ENCODE measurements at regions not wholly inside any gene's neighbourhood (a gene's known extent, or its start where the extent isn't known, plus 50 kb on each side); places are given as distances from the start of the nearest gene placed in this dataset.

- DNase-seq (ENCODE audit: low spot score), result no peak
Measured at GRCh38 chr5:117805058-117805457, 1183.3 kb downstream of the DTWD2 start.

- peak; percentile 27 for DNase-seq (ENCODE audit: low spot score)
Measured at GRCh38 chr5:117803533-117803932, 1184.8 kb downstream of the DTWD2 start.

GRCh38 chr5:117801583-117801982 is 1186.8 kb downstream of the DTWD2 start:
- no peak for DNase-seq (ENCODE audit: low spot score)

- no peak for DNase-seq (ENCODE audit: low spot score)
Measured at GRCh38 chr5:117800261-117800660, 1188.1 kb downstream of the DTWD2 start.

GRCh38 chr5:117794847-117795246 is 1193.5 kb downstream of the DTWD2 start:
- no peak for DNase-seq (ENCODE audit: low spot score)

- no peak for DNase-seq (ENCODE audit: low spot score)
Measured at GRCh38 chr5:117793963-117794362, 1194.4 kb downstream of the DTWD2 start.

GRCh38 chr5:117792476-117792875 is 1195.9 kb downstream of the DTWD2 start:
- no peak for DNase-seq (ENCODE audit: low spot score)

- no peak for DNase-seq (ENCODE audit: low spot score)
Measured at GRCh38 chr5:117788596-117788995, 1199.8 kb downstream of the DTWD2 start.

- DNase-seq (ENCODE audit: low spot score), result no peak
Measured at GRCh38 chr5:117779171-117779570, 1204.5 kb upstream of the SEMA6A start.

GRCh38 chr5:117776977-117777376 is 1202.4 kb upstream of the SEMA6A start:
- DNase-seq (ENCODE audit: low spot score), result no peak

GRCh38 chr5:117769877-117770276 is 1195.3 kb upstream of the SEMA6A start:
- DNase-seq (ENCODE audit: low spot score), result no peak

GRCh38 chr5:117763271-117763670 is 1188.6 kb upstream of the SEMA6A start:
- no peak for DNase-seq (ENCODE audit: low spot score)

GRCh38 chr5:117761186-117761585 is 1186.6 kb upstream of the SEMA6A start:
- DNase-seq (ENCODE audit: low spot score), result peak; percentile 10

GRCh38 chr5:117759849-117760499 is 1185.4 kb upstream of the SEMA6A start:
- no peak for DNase-seq (ENCODE audit: low spot score)

- DNase-seq (ENCODE audit: low spot score), result no peak
Measured at GRCh38 chr5:117752403-117752802, 1177.8 kb upstream of the SEMA6A start.

GRCh38 chr5:117748336-117748735 is 1173.7 kb upstream of the SEMA6A start:
- DNase-seq (ENCODE audit: low spot score), result no peak

- DNase-seq (ENCODE audit: low spot score), result no peak
Measured at GRCh38 chr5:117743337-117743736, 1168.7 kb upstream of the SEMA6A start.

GRCh38 chr5:117741655-117742206 is 1167.1 kb upstream of the SEMA6A start:
- no peak for DNase-seq (ENCODE audit: low spot score)

GRCh38 chr5:117740268-117740667 is 1165.6 kb upstream of the SEMA6A start:
- DNase-seq (ENCODE audit: low spot score), result no peak

- DNase-seq (ENCODE audit: low spot score), result no peak
Measured at GRCh38 chr5:117738571-117738970, 1163.9 kb upstream of the SEMA6A start.

- DNase-seq (ENCODE audit: low spot score), result no peak
Measured at GRCh38 chr5:117736698-117737097, 1162.1 kb upstream of the SEMA6A start.

GRCh38 chr5:117734056-117734455 is 1159.4 kb upstream of the SEMA6A start:
- no peak for DNase-seq (ENCODE audit: low spot score)

GRCh38 chr5:117733051-117733450 is 1158.4 kb upstream of the SEMA6A start:
- no peak for DNase-seq (ENCODE audit: low spot score)

GRCh38 chr5:117732264-117732663 is 1157.6 kb upstream of the SEMA6A start:
- DNase-seq (ENCODE audit: low spot score), result no peak
